GM21717 (cell line): ENCODE measurements at regions not wholly inside any gene's neighbourhood (a gene's known extent, or its start where the extent isn't known, plus 50 kb on each side); places are given as distances from the start of the nearest gene placed in this dataset.
"Not testable (repeated sequence)": the region's sequence is repeated elsewhere in the genome, so short reads cannot be mapped to it uniquely, and the experiment has no call there.

Source experiments
- ATAC-seq: cut with Tn5 transposase; IDR thresholded peaks from one replicate; pipeline ENCODE4 v1.9.1; 2021; ENCODE audit warnings: mild to moderate bottlenecking, moderate library complexity; ENCODE audit not compliant: unreplicated experiment

- ATAC-seq = no peak
Observed at GRCh38 chr16:58863761-58864160, 129.6 kb upstream of the GOT2 start.

DNA sequence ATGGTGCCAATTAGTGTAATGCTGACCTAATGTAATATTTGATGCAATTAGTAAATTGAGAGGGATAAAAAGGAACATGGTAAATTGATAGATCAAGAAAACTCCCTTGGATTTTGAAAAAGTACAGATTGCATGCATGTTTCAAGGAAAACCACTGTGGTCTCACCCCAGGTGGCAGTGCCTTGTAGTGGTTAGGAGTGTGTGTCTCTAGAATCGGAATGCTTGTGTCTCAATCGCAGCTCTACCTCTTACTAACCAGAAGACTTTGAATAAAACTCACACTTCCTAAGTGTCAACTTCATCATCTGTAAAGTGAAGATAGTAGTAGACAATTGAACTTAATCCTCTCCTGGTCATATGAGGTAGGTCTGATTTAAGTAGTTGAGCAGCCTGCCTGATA lies 128.9 kb upstream of the GOT2 start:
- no peak for ATAC-seq

DNA sequence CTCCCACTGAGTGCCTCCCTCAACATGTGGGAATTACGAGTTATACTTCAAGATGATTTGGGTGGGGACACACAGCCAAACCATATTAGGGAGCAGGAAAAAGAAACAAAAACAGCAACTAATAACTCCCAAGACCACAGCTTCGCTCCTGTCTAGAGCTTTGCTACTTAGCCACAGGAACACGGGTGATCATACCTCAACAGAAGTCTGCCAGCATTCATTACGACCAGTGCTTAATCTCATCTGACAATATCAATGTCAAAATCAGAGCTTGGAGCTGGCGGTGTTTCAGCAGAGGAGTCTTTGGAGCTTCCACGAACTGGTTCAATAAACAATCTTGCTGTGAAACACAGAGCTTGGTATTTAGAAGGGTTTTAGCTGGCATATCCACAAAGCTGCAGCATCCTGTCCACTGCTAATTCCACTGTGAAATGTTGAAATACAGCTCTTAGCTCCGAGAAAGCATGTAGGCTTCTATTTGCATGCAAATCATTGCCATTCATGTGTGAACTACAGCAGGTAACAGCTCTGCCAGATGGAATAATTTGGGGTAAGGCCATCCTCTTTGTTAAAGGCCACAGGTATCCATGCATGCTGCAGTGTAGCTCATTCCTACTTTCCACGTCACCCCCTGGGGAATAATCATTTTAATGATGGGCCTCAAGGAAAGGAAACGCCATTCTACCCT lies 128.4 kb upstream of the GOT2 start:
- no peak for ATAC-seq

- ATAC-seq = no peak
Observed at GRCh38 chr16:58859958-58860669, 126.0 kb upstream of the GOT2 start.

DNA sequence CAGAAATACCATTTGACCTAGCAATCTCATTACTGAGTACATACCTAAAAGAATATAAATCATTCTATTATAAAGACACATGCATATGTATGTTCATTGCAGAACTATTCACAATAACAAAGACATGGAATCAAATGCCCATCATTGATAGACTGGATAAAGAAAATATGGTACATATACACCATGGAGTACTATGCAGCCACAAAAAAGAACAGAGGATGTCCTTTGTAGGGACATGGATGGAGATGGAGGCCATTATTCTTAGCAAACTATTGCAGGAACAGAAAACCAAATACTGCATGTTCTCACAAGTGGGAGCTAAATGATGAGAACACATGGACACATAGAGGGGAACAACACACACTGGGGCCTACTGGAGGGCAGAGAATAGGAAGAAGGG lies 124.5 kb upstream of the GOT2 start:
- ATAC-seq = not testable (repeated sequence)

- ATAC-seq = no peak
Observed at GRCh38 chr16:58855291-58855863, 121.3 kb upstream of the GOT2 start.

GRCh38 chr16:58853854-58854791 lies 120.0 kb upstream of the GOT2 start:
- ATAC-seq = peak; percentile 69

DNA sequence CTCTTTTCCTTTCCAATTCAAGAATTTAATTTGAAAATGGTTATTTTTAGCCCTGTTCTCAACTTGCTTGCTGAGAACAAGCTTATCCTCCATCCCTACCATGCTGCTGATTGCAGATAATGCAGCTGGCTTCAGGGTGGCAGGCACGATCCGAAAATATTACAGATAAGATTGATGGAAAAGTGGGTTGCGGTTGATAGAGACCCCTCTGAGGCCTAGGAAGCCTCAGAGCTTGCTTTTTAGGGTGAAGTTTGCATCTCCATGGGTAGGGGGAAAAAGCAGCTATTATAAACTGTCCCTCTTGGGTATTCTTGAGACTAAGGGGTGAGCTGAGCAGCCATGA lies 116.5 kb upstream of the GOT2 start:
- no peak for ATAC-seq

DNA sequence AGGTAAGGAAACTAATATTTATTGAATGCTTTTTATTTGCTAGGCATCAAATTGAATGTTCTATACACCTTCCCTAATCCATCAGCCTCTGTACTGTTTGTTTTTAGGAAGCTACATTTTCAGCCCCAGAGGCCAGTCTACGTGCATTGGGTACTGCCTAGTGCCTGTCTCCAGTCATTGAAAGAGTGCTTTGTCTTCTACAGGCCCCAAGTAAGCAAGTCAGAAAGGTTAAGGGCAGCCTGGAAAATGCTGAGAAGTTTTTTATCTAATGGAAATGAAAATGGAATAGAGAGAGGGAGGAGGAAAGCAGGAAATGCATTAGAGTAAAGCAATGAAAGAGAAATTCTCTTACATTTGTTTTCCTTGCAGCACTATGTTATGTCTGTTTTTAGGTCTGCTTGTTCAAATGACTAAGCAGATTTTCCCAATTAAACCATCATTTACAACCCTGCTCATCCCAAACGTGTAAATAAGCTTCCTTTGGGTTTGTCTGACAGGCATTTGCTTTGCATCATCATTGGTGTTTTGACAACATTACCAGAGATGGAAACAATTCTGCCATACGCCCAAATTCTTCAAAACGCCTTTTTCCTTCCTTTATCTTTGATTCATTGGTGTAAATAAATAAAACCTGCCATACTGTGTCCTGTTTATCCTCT lies 116.0 kb upstream of the GOT2 start:
- no peak for ATAC-seq

GRCh38 chr16:58848662-58849002 lies 114.5 kb upstream of the GOT2 start:
- ATAC-seq = no peak

DNA sequence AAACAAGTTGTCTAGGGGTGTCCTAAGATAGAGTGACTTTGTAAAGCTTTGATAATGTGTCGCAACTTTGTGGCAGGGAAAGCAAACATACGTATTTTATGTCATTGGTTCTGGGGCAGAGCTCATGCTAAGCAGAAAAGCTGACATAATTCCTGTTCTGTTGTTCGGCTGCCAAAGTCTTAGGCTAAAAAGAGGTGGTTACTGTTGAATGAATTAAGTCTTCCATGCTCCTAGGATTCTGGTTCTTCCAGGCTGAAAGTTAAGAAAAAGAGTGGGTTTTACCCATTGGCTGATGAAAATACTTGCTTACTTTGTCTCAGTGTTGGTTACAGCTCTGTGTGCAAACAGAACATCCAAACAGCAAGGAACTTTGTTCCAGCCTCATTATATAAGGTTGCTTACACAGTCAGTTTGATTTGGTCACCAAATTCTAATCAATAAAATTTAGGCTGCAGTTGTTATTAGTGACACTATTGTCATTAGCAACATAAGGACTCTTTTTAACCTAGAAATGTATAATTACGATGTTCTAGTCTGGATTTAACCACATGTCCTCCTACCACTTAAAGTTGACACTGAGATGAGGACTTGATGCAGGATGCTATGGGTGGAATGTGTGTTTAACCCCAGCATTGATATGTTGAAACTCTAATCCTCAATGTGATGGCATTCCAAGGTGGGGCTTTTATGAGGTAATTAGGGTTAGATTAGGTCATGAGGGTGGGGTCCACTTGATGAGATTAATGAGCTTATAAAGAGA lies 114.0 kb upstream of the GOT2 start:
- ATAC-seq = no peak

DNA sequence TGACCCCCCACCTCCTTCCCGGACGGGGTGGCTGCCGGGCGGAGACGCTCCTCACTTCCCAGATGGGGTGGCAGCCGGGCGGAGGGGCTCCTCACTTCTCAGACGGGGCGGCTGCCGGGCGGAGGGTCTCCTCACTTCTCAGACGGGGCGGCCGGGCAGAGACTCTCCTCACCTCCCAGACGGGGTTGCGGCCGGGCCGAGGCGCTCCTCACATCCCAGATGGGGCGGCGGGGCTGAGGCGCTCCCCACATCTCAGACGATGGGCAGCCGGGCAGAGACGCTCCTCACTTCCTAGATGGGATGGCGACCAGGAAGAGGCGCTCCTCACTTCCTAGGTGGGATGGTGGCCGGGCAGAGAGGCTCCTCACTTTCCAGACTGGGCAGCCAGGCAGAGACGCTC lies 112.1 kb upstream of the GOT2 start:
- not testable (repeated sequence) for ATAC-seq

DNA sequence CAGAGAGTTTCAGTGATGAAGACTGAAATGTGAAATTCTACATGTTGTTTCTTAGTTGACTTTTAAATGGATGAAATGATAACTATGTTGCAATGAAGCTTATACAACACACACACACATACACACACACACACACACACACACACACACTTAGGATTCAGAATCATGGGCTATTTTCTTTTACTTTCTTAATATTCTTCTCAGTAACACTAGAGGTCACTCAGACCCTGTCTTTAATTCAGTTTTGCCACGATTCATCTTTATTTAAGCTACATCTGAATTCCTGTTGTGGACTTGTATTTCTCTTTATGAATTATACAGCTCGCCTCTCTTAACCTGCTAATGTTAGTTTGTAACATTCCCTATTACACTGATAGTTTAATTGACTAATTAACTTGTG lies 109.6 kb upstream of the GOT2 start:
- no peak for ATAC-seq

DNA sequence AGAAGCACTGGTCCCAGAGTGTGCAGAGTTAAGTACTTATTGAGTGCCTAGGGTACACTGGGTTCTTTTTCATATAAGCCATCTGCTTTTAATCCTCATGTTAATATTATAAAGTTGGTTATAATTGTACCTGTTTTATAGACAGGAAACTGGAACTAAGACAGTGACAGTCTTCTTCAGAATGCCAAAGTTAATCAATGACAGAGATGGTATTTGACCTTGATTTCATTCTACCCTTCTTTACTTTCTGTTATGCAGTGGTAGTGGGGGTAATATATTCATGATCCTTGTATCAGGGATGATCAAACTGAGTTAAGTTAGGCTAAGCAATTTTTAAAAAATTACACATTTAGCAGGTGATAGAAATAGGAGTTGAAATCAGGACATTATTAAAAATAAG lies 108.6 kb upstream of the GOT2 start:
- ATAC-seq = no peak

DNA sequence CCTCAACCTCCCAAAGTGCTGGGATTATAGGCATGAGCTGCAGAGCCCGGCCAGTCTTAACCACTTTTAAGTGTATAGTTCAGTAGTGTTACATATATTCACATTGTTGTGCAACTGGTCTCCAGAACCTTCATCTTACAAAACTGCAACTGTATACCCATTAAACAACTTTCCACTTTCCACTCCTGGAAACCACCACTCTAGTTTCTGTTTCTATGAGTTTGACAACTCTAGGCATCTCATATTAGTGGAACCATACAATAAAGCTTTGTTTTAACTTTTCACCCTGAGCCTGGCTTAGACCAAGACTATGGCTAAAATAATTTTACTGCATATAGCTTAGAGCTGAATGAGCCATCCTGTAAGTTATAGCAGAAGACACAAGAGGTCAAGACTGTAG lies 108.0 kb upstream of the GOT2 start:
- ATAC-seq = no peak

- ATAC-seq = no peak
Observed at GRCh38 chr16:58837950-58838349, 103.8 kb upstream of the GOT2 start.

DNA sequence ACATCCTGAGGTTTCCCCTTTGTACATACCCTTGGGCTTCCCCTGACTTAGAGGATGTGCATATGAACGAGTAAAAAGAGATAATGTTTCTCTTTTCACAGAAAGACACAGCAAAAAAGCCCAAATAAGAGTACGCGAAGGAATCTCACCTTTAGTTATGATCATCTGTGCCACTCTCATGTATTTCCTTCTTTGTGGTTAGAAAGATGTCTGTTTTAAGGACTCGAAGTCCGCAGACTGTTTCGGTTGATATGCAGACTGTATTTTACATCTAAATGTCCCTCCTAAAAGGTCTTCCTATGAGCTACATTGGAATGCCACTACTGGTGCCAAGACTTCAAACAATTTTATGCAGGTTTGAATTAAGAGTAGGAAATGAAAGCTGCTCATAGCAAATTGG lies 102.3 kb upstream of the GOT2 start:
- no peak for ATAC-seq

GRCh38 chr16:58832386-58832895 lies 98.3 kb upstream of the GOT2 start:
- no peak for ATAC-seq

- ATAC-seq = no peak
Observed at GRCh38 chr16:58831386-58831785, 97.3 kb upstream of the GOT2 start.

DNA sequence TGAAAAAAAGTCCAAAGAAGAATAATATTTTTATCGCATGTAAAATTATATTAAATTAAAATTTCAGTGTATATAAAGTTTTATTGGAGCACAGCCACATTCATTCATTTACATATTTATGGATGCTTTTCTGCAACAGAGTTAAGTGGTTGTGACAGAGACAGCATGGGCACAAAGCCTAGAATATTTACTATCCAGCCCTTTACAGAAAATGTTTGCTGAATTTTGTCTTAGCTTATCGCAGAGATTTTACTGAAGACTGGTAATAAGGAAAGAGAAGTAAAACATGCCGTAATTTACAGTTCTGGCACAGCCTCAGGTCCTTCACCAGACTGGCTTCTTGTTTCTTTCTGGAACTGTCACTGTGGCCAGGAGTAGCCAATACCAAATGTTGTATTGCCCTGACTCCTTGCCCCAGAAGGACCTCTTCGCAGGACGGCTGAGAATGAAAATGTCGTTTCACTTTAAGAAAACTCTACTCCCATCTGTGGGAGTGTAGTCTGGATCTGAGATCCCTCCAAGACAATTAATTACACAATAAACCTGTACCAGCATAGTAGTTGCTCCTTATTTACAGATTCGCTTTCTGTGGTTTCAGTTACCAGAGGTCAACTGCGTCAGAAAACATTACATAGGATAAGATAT lies 94.9 kb upstream of the GOT2 start:
- ATAC-seq = no peak
